ENCODE measurements at regions not wholly inside any gene's neighbourhood (a gene's known extent, or its start where the extent isn't known, plus 50 kb on each side); places are given as distances from the start of the nearest gene placed in this dataset.
"Not testable (repeated sequence)": the region's sequence is repeated elsewhere in the genome, so short reads cannot be mapped to it uniquely, and the experiment has no call there.

GRCh38 chr4:18418195-18418898 is 396.8 kb upstream of the LCORL start:
- not testable (repeated sequence) for TF ChIP-seq GLIS3 (CRISPR knock-in tag; IDR thresholded peaks at IDR 0.05); SNAI2 (CRISPR knock-in tag; IDR thresholded peaks at IDR 0.05); ZFP3 (CRISPR knock-in tag; IDR thresholded peaks at IDR 0.05); ISL1 (CRISPR knock-in tag; IDR thresholded peaks at IDR 0.05); POU6F1 (CRISPR knock-in tag; IDR thresholded peaks at IDR 0.05; ENCODE audit: borderline replicate concordance, low read depth); ARNTL (CRISPR knock-in tag; IDR thresholded peaks at IDR 0.05; ENCODE audit: borderline replicate concordance, low read depth); TCF4 (CRISPR knock-in tag; IDR thresholded peaks at IDR 0.05; ENCODE audit: borderline replicate concordance); ZNF565 (CRISPR knock-in tag; conservative IDR thresholded peaks at IDR 0.05; ENCODE audit: low read depth)

Measured in SK-N-SH treated with all-trans-retinoic acid at 6 μM for 48 hours (cell line).